ENCODE measurements at regions not wholly inside any gene's neighbourhood (a gene's known extent, or its start where the extent isn't known, plus 50 kb on each side); places are given as distances from the start of the nearest gene placed in this dataset.

- H3K4me3 ChIP-seq = no peak overlapping the region
- H3K27me3 ChIP-seq = no peaks in the 10 kb centered on the region
- no peaks in the 10 kb centered on the region for H3F3A ChIP-seq (ENCODE audit: low read depth)
- H3K27ac ChIP-seq = no peak overlapping the region
- Mint-ChIP-seq H3K27ac (peak overlapping the region; percentile 8), H3K4me1 (peaks cover 15% of the 10 kb centered on the region), H3K9me3 (peaks cover 2% of the 10 kb centered on the region), H3K36me3 (no peaks in the 10 kb centered on the region), H3K4me3 (no peak overlapping the region), H3K27me3 (ENCODE audit: insufficient read depth, low read depth) (peaks cover 2% of the 10 kb centered on the region)
- no peaks in the 10 kb centered on the region for H3K36me3 ChIP-seq
- no peaks in the 10 kb centered on the region for H4K20me1 ChIP-seq (ENCODE audit: low read depth)
- DNase-seq (ENCODE audit: low spot score) = no peak
- no peaks in the 10 kb centered on the region for H3K79me2 ChIP-seq (ENCODE audit: low read depth)
- TF ChIP-seq EZH2 (IDR thresholded peaks at IDR 0.05) = no peak
- TF ChIP-seq EZH2phosphoT487 (IDR thresholded peaks at IDR 0.05) = no peak
- TF ChIP-seq CTCF (IDR thresholded peaks at IDR 0.05) = no peak
- H2AFZ ChIP-seq (replicated peaks) = no peak overlapping the region
- H3K4me1 ChIP-seq = no peaks in the 10 kb centered on the region
- no peak overlapping the region for H3K4me2 ChIP-seq
- no peaks in the 10 kb centered on the region for H3K9me3 ChIP-seq (ENCODE audit: low read depth)
- H3K9ac ChIP-seq = no peak overlapping the region
Observed at GRCh38 chr2:239543702-239544101, 142.9 kb upstream of the HDAC4 start.

DNA sequence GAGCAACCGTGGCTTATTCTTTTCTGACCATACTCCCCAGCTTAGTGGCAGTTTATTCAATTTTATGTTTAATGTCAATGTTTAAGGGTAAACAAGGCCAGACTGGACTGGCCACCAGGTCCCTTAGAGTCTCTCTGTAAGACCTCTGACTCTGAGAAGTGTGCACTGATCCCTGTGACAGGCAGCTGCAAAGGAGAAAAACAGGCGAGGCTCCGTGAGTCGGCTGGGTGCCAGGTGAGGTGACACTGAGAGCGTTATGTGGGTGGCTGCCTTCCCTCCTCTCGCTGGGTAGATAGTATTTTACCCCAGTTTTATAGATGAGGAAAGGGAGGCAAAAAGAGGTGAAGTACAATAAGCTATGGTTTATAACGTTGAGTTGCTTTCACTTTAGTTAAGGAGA, 139.4 kb upstream of the HDAC4 start:
- H3K4me2 ChIP-seq = no peak overlapping the region
- no peaks in the 10 kb centered on the region for H3F3A ChIP-seq (ENCODE audit: low read depth)
- no peak overlapping the region for H3K4me3 ChIP-seq
- Mint-ChIP-seq H3K27ac (no peak overlapping the region), H3K27me3 (ENCODE audit: insufficient read depth, low read depth) (peaks cover 4% of the 10 kb centered on the region), H3K36me3 (no peaks in the 10 kb centered on the region), H3K4me1 (peaks cover 10% of the 10 kb centered on the region), H3K9me3 (no peaks in the 10 kb centered on the region), H3K4me3 (no peak overlapping the region)
- H4K20me1 ChIP-seq (ENCODE audit: low read depth) = no peaks in the 10 kb centered on the region
- no peaks in the 10 kb centered on the region for H3K4me1 ChIP-seq
- no peaks in the 10 kb centered on the region for H3K79me2 ChIP-seq (ENCODE audit: low read depth)
- TF ChIP-seq EZH2phosphoT487 (IDR thresholded peaks at IDR 0.05) = no peak
- TF ChIP-seq EZH2 (IDR thresholded peaks at IDR 0.05) = no peak
- TF ChIP-seq CTCF (IDR thresholded peaks at IDR 0.05) = no peak
- no peak overlapping the region for H3K27ac ChIP-seq
- H3K27me3 ChIP-seq = no peaks in the 10 kb centered on the region
- no peaks in the 10 kb centered on the region for H3K9me3 ChIP-seq (ENCODE audit: low read depth)
- no peak overlapping the region for H3K9ac ChIP-seq
- no peaks in the 10 kb centered on the region for H3K36me3 ChIP-seq
- no peak overlapping the region for H2AFZ ChIP-seq (replicated peaks)
- no peak for DNase-seq (ENCODE audit: low spot score)

DNA sequence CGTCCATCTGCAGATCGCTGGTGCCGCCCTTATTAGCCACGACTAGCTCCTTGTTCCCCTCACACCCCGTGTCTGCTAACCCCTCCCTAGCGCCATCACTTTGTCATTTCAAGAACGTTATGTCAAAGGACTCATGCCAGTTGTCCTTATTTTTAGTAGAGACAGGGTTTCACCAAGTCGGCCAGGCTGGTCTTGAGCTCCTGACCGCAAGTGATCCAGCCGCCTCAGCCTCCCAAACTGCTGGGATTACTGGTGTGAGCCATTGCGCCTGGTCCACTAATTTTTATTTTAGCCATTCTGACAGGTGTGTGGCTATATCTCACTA, 138.9 kb upstream of the HDAC4 start:
- peaks cover 4% of the 10 kb centered on the region for H3K9me3 Mint-ChIP-seq
- H3K27me3 ChIP-seq = no peaks in the 10 kb centered on the region
- no peak overlapping the region for H3K4me3 ChIP-seq
- no peak overlapping the region for H2AFZ ChIP-seq (replicated peaks)
- no peaks in the 10 kb centered on the region for H3K4me1 ChIP-seq
- H3K4me3 Mint-ChIP-seq = no peak overlapping the region
- H4K20me1 ChIP-seq (ENCODE audit: low read depth) = no peaks in the 10 kb centered on the region
- no peaks in the 10 kb centered on the region for H3K79me2 ChIP-seq (ENCODE audit: low read depth)
- H3K27ac ChIP-seq = no peak overlapping the region
- TF ChIP-seq EZH2phosphoT487 (IDR thresholded peaks at IDR 0.05) (no peak), EZH2 (IDR thresholded peaks at IDR 0.05) (no peak), CTCF (IDR thresholded peaks at IDR 0.05) (no peak)
- peaks cover 7% of the 10 kb centered on the region for H3K27me3 Mint-ChIP-seq (ENCODE audit: insufficient read depth, low read depth)
- H3K27ac Mint-ChIP-seq = no peak overlapping the region
- H3K36me3 Mint-ChIP-seq = no peaks in the 10 kb centered on the region
- no peaks in the 10 kb centered on the region for H3K9me3 ChIP-seq (ENCODE audit: low read depth)
- no peak for DNase-seq (ENCODE audit: low spot score)
- H3K4me1 Mint-ChIP-seq = peaks cover 10% of the 10 kb centered on the region
- no peak overlapping the region for H3K9ac ChIP-seq
- no peaks in the 10 kb centered on the region for H3F3A ChIP-seq (ENCODE audit: low read depth)
- H3K4me2 ChIP-seq = no peak overlapping the region
- no peaks in the 10 kb centered on the region for H3K36me3 ChIP-seq

All from neural progenitor cell (in vitro differentiated cells).